Esophagus muscularis mucosa (tissue), 4 donors: ENCODE measurements at regions not wholly inside any gene's neighbourhood (a gene's known extent, or its start where the extent isn't known, plus 50 kb on each side); places are given as distances from the start of the nearest gene placed in this dataset.

Source experiments
- EP300 ChIP-seq: sonication (generic); formaldehyde crosslinking; IDR thresholded peaks from one replicate; pipeline ENCODE4 v1.6.1; 2017; ENCODE audit warnings: antibody characterized with exemption
- POLR2A ChIP-seq: fragments of 450-650 bp; IDR thresholded peaks from one replicate; pipeline ENCODE4 v1.6.1; 2017; ENCODE audit warnings: antibody characterized with exemption, moderate library complexity, mild to moderate bottlenecking, low read depth
- POLR2AphosphoS5 ChIP-seq, 2 donors: sonication (generic); formaldehyde crosslinking; IDR thresholded peaks; one replicate each; pipeline ENCODE4 v1.6.1; 2017; ENCODE audit warnings: antibody characterized with exemption in 2 of 2
- TF ChIP-seq, protein P1 (sequence below), 3 experiments: fragments of 200-600 bp in 2 of 3; fragments of 450-650 bp in 1 of 3; sonication (generic) in 2 of 3; IDR thresholded peaks; one replicate each; pipeline ENCODE4 v1.5.1; 2017 to 2019; ENCODE audit warnings: antibody characterized with exemption in 3 of 3, mild to moderate bottlenecking in 2 of 3, moderate library complexity in 1 of 3

DNA sequence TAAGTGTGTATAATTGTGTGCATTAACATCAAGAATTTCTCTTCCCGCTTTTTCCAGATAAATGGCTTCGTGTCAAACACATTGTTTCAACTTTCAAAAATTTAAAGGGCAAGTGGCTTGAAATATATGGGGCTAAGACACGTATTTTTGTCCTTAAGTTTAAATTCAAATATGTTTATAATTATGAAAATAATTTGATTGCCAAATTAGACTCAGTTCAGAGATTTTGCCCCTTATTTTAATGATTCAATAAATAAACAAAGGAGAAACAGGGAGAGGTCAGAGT is 1159.2 kb upstream of the MIR17HG start:
- TF ChIP-seq, protein P1, sequence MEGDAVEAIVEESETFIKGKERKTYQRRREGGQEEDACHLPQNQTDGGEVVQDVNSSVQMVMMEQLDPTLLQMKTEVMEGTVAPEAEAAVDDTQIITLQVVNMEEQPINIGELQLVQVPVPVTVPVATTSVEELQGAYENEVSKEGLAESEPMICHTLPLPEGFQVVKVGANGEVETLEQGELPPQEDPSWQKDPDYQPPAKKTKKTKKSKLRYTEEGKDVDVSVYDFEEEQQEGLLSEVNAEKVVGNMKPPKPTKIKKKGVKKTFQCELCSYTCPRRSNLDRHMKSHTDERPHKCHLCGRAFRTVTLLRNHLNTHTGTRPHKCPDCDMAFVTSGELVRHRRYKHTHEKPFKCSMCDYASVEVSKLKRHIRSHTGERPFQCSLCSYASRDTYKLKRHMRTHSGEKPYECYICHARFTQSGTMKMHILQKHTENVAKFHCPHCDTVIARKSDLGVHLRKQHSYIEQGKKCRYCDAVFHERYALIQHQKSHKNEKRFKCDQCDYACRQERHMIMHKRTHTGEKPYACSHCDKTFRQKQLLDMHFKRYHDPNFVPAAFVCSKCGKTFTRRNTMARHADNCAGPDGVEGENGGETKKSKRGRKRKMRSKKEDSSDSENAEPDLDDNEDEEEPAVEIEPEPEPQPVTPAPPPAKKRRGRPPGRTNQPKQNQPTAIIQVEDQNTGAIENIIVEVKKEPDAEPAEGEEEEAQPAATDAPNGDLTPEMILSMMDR (IDR thresholded peaks at IDR 0.05) = no peak
- TF ChIP-seq POLR2A (no peak), POLR2AphosphoS5 (IDR thresholded peaks at IDR 0.05) (no peak), EP300 (no peak)
